GM18870 (cell line): ENCODE measurements at regions not wholly inside any gene's neighbourhood (a gene's known extent, or its start where the extent isn't known, plus 50 kb on each side); places are given as distances from the start of the nearest gene placed in this dataset.

ENCODE experiments used
- ATAC-seq: cut with Tn5 transposase; IDR thresholded peaks from one replicate; pipeline ENCODE4 v1.9.1; 2021; ENCODE audit warnings: moderate library complexity; ENCODE audit not compliant: unreplicated experiment

GRCh38 chr2:45180779-45181178 lies 171.5 kb upstream of the SIX2 start:
- no peak for ATAC-seq

GRCh38 chr2:45180033-45180746 lies 170.9 kb upstream of the SIX2 start:
- ATAC-seq = no peak

GRCh38 chr2:45178854-45179253 lies 169.6 kb upstream of the SIX2 start:
- ATAC-seq = no peak

GRCh38 chr2:45178359-45178758 lies 169.1 kb upstream of the SIX2 start:
- ATAC-seq = no peak

- ATAC-seq = no peak
Observed at GRCh38 chr2:45177870-45178269, 168.6 kb upstream of the SIX2 start.

GRCh38 chr2:45176390-45176789 lies 167.1 kb upstream of the SIX2 start:
- ATAC-seq = no peak

GRCh38 chr2:45173513-45173912 lies 164.3 kb upstream of the SIX2 start:
- no peak for ATAC-seq

- no peak for ATAC-seq
Observed at GRCh38 chr2:45172760-45173392, 163.6 kb upstream of the SIX2 start.

GRCh38 chr2:45172142-45172541 lies 162.9 kb upstream of the SIX2 start:
- no peak for ATAC-seq

- no peak for ATAC-seq
Observed at GRCh38 chr2:45171136-45171501, 161.9 kb upstream of the SIX2 start.

GRCh38 chr2:45170191-45171135 lies 161.2 kb upstream of the SIX2 start:
- ATAC-seq = no peak

GRCh38 chr2:45169339-45170190 lies 160.3 kb upstream of the SIX2 start:
- no peak for ATAC-seq

GRCh38 chr2:45168711-45169338 lies 159.6 kb upstream of the SIX2 start:
- no peak for ATAC-seq

- no peak for ATAC-seq
Observed at GRCh38 chr2:45167920-45168629, 158.8 kb upstream of the SIX2 start.

- ATAC-seq = no peak
Observed at GRCh38 chr2:45166229-45166890, 157.1 kb upstream of the SIX2 start.

GRCh38 chr2:45162711-45163110 lies 153.5 kb upstream of the SIX2 start:
- ATAC-seq = no peak

- ATAC-seq = no peak
Observed at GRCh38 chr2:45156605-45157004, 147.4 kb upstream of the SIX2 start.

- ATAC-seq = no peak
Observed at GRCh38 chr2:45154606-45155155, 145.4 kb upstream of the SIX2 start.

GRCh38 chr2:45154144-45154543 lies 144.9 kb upstream of the SIX2 start:
- no peak for ATAC-seq
